Fibroblast of upper back skin (primary cell): ENCODE measurements at regions not wholly inside any gene's neighbourhood (a gene's known extent, or its start where the extent isn't known, plus 50 kb on each side); places are given as distances from the start of the nearest gene placed in this dataset.

ENCODE experiments used
- DNase-seq: peaks from one replicate; pipeline ENCODE4 v3.0.0-alpha.2; 2013

DNA sequence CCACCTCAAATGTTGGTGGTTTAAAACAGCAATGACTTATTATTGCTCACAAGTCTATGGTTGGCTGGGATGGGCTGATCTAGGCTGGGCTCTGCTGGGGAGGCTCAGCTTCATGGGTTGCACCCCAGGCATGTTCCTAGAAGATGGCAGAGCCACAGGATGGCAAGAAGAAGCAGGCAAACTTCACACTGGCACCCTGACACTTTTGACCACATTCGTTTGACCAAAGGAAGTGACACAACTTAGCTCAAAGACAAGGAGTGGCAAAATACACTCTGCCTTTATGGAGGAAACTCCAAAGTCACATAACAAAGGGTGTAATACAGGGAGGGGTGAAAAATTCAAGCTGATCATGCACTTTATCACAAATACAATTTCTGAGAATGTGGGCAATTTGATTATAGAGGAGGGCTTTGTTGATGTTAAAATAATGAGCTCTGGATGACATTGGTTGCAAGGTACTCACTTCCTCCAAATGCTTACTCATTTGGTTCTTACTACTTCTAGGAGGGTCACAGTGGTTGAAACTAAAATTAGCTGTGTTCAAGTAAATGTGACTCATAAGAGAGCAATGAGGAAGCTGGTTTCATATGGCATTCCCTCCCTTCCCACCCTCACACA, 249.2 kb upstream of the RPS6KA3 start:
- DNase-seq = peak; percentile 87

DNA sequence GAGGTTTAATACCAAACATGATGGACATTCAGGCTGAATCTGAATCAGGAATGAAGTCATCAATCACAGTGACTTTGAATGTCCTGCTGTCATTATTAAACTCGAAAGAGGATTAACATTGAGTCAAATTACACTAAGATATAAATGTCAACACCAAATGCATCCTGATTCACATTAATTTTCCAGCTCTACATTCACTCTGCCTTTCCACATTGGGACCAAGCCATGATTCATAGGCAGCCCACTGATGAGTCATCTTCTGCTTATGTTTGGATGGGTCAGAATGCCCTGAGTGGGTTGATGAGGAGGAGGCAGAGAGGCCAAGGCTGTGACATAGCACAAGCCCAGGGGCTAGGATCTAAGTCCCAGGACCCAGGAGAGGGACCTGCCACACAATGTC, 247.6 kb upstream of the RPS6KA3 start:
- peak; percentile 88 for DNase-seq

GRCh38 chrX:20513185-20513584, 246.5 kb upstream of the RPS6KA3 start:
- peak; percentile 61 for DNase-seq

- no peak for DNase-seq
These were observed 245.1 kb upstream of the RPS6KA3 start for GRCh38 chrX:20511792-20512191.

- DNase-seq = no peak
These were observed 241.4 kb upstream of the RPS6KA3 start for GRCh38 chrX:20507901-20508620.

- DNase-seq = no peak
These were observed 240.0 kb upstream of the RPS6KA3 start for GRCh38 chrX:20506739-20507138.

GRCh38 chrX:20500949-20501348, 234.2 kb upstream of the RPS6KA3 start:
- no peak for DNase-seq

DNA sequence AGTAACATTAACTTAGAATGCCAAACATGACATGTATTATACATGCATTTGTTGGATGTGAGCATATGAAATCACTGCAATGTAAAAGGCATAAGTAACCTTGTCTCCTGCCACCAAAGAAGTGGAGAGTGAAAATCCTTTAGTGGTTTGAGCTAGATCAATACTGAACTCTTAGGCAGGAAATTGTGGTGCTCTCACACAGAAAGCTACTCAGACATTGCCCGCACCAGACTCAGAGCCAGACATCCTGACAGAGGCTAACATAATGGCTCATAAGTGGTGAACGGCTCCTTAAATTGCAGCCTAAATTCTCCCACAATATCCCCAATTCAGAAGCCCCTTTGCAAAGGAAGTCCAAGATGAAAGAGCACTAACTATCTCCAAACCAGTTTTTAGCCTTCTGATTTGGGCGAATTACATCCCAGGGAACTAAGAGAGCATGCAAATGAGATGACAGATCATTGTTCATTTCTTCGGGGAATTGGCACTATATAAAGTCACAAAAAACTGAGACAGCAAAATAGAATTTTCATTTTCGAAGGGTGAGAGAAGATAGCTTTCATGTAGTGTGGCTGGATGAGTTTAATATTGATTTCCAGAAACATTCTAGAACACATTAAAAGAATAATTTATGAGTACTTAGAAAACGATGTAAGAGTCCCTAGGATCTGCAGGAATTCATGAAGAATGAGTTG, 233.6 kb upstream of the RPS6KA3 start:
- DNase-seq = no peak

DNA sequence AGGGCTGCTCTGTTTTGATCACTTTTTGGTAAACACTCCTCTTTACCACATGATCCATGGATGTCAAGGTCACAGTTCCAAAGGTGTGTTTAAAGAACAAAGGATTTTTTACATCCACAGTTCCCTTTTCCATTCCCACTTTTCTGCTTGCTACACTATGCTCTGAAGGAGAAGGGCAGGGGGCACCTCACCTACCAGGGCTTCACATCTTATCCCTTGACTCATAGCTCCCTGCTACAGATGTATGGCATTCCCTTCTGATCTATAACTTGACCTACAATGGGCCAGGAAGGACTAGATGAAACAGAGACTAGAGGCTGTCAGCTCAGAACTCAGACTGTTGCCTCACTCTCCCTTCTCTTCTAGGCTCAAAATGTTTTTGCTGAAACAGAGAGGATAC, 233.1 kb upstream of the RPS6KA3 start:
- DNase-seq = no peak

DNA sequence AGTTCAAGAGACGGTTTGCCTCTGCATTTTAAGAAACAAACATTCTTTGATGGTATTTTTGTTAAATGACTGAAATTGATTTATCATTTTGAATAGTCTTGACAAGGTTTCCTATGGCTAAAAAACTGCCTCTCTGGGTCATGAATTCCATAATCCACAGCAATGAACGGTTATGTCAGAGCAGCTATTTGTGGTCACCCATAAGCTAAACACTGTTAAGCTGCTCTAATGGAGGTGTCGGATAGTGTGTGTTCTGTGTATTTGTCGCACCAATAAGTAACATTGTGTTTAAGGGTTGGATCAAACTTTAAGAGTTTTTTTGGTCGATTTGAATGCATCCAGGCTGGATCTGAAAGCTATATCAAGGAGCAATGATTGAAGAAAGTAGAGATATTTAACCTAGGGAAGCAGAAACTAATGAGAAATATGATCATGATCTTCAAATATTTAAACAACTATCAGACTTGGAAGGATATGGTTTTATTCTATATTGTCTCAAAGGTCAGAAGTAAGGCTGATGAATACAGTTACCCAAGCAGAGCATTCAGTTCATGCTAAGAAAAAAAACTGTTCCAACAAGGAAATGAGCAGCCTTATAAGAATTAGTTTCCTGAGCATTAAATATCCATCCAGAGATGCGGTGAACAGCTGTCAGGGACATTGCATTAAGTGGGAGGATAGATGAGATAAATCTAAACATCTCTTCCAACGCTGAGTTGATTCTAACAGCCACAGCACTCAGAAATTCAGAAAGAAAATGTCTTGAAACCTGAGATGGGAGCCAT, 232.3 kb upstream of the RPS6KA3 start:
- peak; percentile 52 for DNase-seq

GRCh38 chrX:20495575-20495974, 228.9 kb upstream of the RPS6KA3 start:
- no peak for DNase-seq

DNA sequence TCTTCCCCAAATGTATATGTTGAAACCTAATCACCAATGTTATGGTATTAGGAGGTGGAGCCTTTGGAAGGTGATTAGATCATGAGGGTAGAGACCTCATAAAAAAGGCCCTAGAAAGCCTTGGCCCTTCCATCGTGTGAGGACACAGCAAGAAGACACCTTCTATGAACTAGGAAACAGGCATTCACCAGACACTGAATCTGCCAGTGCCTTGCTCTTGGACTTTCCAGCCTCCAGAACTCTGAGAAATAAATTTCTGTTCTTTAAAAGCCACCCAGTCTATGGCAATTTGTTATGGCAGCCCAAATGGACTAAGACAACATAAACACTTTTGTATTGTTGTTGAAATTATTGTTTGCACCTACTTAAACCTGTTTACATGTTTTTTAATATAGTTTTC, 221.8 kb upstream of the RPS6KA3 start:
- no peak for DNase-seq

DNA sequence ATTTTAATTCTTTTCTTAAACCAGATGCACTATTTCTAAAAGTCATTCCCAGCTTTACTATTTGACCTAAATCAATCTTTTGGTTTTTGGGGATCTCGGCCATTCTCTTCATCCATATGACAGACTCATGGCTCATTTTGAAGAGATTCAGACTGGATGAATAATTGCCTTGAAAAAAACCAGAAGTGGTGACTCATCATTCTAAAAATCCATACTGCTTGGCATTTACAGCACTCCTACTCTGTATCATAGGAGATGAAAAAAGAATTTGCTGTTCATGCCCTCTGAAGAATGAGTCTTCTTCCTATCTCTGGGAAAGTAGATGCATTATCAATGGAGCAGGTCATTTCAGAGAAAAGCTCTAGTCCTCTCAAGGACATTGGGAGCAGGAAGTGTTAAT, 220.5 kb upstream of the RPS6KA3 start:
- DNase-seq = peak; percentile 49

GRCh38 chrX:20481632-20482031, 214.9 kb upstream of the RPS6KA3 start:
- peak; percentile 14 for DNase-seq

- DNase-seq = no peak
These were observed 213.2 kb upstream of the RPS6KA3 start for GRCh38 chrX:20479896-20480295.

GRCh38 chrX:20479048-20479447, 212.3 kb upstream of the RPS6KA3 start:
- no peak for DNase-seq

DNA sequence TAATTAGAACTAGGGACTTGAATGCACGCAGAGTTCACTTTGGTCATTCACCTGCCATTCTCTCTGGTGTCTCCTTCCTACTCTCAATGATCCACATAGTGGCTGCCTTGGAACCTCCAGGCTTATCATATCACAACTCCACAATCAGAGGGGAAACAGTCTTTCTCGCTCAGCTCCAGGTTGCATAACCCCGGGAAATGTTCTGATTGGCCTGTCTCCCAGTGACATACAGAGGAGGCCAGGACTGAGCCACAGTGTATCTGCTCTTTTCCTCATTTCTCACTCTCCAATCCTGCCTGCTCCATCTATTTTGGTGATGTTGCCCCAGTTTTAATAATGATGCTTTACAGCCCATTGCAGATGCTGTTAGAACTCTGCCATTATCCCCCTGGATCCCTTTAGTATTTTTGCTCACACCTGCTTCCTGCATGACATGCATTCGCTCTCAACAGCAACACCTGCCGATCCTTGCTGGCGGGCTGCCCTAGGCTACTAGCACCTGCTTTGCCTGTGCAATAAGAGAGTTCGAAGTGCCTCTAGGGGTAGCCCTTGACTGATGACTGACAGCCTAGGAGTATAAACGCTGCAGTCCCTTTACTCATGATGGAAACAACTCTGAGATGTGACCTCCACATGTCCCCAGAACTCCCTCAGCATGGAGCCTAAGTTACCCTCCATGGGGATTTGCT, 211.3 kb upstream of the RPS6KA3 start:
- DNase-seq = no peak

GRCh38 chrX:20477219-20477618, 210.5 kb upstream of the RPS6KA3 start:
- no peak for DNase-seq

DNA sequence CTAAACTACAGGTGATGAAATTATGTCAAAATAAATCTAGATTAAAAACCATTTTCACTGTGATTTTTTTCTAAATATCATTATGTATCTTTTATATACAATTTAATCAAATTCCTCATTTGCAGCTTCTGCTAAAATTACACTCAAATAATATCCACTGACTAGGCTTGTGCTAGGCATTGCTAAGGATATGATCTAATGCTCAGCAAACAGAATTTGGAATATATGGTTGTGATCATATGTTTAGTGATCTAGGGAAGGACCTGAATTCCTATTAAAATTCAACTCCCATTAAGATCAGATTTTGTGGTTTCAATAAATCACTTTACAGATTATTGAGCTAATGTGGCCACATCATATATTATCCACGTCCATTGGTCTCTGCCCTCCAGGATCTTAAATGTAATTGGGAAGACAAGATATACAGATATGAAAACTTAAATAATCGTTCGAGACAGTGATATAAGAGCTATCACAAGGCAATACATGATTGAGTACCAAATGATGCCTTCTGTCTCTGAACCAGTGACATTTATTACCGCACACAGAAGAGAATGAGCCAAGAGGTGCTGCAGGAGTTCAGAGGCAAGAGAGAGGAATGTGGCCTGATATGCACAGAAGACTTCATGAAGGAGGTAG, 206.0 kb upstream of the RPS6KA3 start:
- DNase-seq = no peak

- no peak for DNase-seq
These were observed 205.4 kb upstream of the RPS6KA3 start for GRCh38 chrX:20472148-20472547.

DNA sequence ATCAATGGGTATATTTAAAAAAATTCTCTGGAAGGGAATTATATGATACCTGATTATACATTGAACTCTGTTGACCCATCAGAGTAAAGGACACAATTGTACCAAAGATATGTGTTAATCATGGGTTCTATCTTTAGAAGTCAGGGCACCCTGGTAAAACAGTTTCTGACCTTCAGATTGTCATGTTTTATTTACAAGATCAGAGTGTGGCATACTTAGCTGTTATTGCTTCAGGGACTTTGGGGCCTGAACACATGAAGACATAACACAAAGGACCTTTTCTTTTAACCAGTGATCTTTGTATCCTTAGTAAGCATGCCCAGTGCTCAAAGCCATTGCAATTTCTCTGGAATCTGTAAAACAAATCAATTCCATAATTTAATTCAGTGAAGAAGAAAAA, 204.8 kb upstream of the RPS6KA3 start:
- no peak for DNase-seq
